HG03342 (cell line): ENCODE measurements at regions not wholly inside any gene's neighbourhood (a gene's known extent, or its start where the extent isn't known, plus 50 kb on each side); places are given as distances from the start of the nearest gene placed in this dataset.

Experiments
- ATAC-seq: cut with Tn5 transposase; IDR thresholded peaks from one replicate; pipeline ENCODE4 v1.9.1; 2021; ENCODE audit warnings: mild to moderate bottlenecking, moderate library complexity; ENCODE audit not compliant: unreplicated experiment

DNA sequence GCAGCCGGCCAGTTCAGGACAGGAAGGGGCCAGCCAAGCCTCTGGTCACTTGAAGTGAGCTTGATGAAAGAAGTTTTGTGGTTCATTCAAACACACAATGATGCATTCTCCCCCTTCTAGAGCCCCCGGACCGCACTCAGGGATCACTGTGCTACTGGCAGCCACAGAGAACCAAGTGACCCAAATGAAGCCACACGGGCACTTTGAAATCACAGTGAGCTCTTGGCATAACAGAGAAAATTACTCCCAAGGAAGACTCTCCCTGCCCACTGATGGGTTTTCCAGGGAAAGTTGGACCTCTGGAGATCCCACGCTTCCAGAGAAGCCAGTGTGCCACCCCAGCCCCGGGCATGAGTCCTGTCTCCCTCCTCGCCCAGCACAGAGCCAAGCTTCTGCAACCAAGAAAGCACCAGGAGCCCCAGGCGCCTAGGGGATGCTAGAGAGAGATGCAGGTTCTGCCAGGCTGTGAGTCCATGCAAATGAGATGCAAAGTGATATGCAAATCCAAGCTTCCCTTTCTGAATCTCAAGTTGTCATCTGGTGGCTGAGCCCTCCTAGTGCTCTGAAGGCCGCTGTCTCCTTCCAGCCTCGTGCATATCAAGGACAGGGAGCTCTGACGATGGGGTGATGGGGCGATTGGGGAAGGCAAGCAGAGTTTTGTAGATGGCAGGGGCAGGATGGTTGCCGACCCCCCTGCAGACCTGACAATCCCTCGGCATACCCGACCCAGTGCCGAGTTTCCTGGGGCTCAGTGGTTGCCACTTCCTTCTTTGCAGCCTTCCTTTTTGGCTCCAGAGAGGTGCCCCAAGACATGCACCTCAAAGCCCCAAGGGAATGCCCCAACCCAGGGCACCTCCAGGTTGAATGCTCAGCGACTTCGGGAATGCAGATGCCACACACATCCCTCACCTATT lies 59.7 kb upstream of the TNRC6C start:
- no peak for ATAC-seq

DNA sequence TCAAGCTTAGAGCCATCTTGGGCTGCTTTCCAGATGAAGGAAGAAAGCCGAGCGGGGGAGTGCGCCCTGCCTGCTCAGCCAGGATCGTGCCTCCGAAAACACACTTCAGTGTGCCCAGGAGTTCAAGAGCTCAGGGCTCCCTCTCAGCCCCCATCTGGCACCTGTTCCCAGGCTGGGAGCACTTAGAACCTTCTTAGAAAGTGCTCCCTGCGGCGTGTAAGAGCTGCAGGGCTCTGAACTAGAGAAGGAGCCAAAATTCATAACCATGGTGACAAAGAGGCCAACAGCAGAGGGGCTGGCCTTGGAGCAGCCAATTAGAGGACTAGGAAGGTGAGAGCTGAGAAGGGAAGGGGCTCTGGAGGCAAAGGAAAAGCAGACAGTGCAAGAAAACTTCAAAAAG lies 59.0 kb upstream of the TNRC6C start:
- no peak for ATAC-seq

- no peak for ATAC-seq
Measured at GRCh38 chr17:77901481-77901880, 57.0 kb upstream of the TNRC6C start.

- no peak for ATAC-seq
Measured at GRCh38 chr17:77905266-77905665, 53.2 kb upstream of the TNRC6C start.

DNA sequence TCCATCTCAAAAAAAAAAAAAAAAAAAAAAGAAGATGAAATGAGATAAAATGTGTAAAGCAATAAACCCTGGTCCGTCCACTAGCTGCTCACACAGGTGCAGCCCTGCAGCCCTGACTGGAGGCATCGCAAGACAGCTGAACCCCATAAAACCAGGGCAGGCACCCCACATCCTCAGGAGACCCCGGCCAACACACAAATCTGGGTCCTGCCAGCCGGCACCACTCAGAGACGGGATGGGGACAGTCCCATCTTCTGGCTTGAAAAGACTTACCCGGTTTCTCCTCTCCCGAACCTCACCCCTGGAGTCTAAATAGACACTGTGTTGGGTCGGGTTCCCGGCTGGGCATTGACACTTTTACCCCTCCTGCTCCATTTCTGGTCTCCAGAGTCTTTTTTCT lies 52.7 kb upstream of the TNRC6C start:
- ATAC-seq, result no peak

GRCh38 chr17:77906377-77906871 lies 52.1 kb upstream of the TNRC6C start:
- no peak for ATAC-seq

- ATAC-seq, result no peak
Measured at GRCh38 chr17:77907497-77908461, 50.7 kb upstream of the TNRC6C start.

DNA sequence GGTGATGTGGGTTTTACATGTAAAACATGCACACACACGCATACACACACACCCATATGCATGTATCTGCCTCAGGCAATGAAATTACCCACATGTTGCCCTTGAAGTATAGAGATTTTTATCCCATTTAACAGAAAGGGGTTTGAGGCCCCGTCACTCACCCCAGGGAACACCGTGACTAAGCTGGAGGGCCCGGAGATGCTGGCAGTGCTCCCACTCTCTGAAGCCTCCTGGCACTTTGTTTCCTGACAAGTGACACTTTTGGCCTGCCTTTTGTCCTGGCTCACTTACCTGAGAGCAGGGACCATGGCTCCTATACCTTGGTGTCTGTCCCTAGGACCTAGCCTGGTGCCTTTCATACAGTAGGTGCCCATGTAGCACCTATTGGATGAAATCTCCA lies 50.0 kb upstream of the TNRC6C start:
- no peak for ATAC-seq
